ENCODE measurements at regions not wholly inside any gene's neighbourhood (a gene's known extent, or its start where the extent isn't known, plus 50 kb on each side); places are given as distances from the start of the nearest gene placed in this dataset.
"Not testable (repeated sequence)": the region's sequence is repeated elsewhere in the genome, so short reads cannot be mapped to it uniquely, and the experiment has no call there.

GRCh38 chr12:46547421-46548354 lies 175.1 kb upstream of the SLC38A2 start:
- Histone ChIP-seq H3F3A (ENCODE audit: insufficient read depth, low read length) (no peaks in the 10 kb centered on the region), H3K27me3 (ENCODE audit: insufficient read depth, low read length) (0 out of 2 replicates have a peak, but pooled peaks cover 5% of the 10 kb centered on the region), H3K4me3 (ENCODE audit: low read depth, low read length, poor library complexity, severe bottlenecking) (no peak overlapping the region), H4K20me1 (ENCODE audit: insufficient read depth, low read length) (no peaks in the 10 kb centered on the region), H3K9me3 (ENCODE audit: low read length) (no peaks in the 10 kb centered on the region), H3K27ac (ENCODE audit: low read depth, low read length, poor library complexity, severe bottlenecking) (no peak overlapping the region), H2AFZ (ENCODE audit: low read length) (no peak overlapping the region), H3K9me2 (ENCODE audit: low read depth, low read length) (no peaks in the 10 kb centered on the region), H3K79me2 (ENCODE audit: insufficient read depth, low read length) (no peaks in the 10 kb centered on the region), H3K4me2 (ENCODE audit: low read length) (no peak overlapping the region), H3K9ac (ENCODE audit: low read length) (no peak overlapping the region), H3K4me1 (ENCODE audit: insufficient read depth, low read length, severe bottlenecking) (no peaks in the 10 kb centered on the region), H3K36me3 (ENCODE audit: insufficient read depth, low read length) (no peaks in the 10 kb centered on the region)
- no peak for TF ChIP-seq EZH2 (IDR thresholded peaks at IDR 0.05; ENCODE audit: borderline replicate concordance, low read length)
- no peak for TF ChIP-seq CTCF (IDR thresholded peaks at IDR 0.05; ENCODE audit: low read length)

GRCh38 chr12:46546634-46547273 lies 174.2 kb upstream of the SLC38A2 start:
- H3K27me3 ChIP-seq (ENCODE audit: insufficient read depth, low read length) = 0 out of 2 replicates have a peak, but pooled peaks cover 5% of the 10 kb centered on the region
- H3K9me3 ChIP-seq (ENCODE audit: low read length) = no peaks in the 10 kb centered on the region
- H3K36me3 ChIP-seq (ENCODE audit: insufficient read depth, low read length) = no peaks in the 10 kb centered on the region
- no peak overlapping the region for H3K27ac ChIP-seq (ENCODE audit: low read depth, low read length, poor library complexity, severe bottlenecking)
- no peak overlapping the region for H3K9ac ChIP-seq (ENCODE audit: low read length)
- no peaks in the 10 kb centered on the region for H4K20me1 ChIP-seq (ENCODE audit: insufficient read depth, low read length)
- H3K4me2 ChIP-seq (ENCODE audit: low read length) = no peak overlapping the region
- TF ChIP-seq EZH2 (IDR thresholded peaks at IDR 0.05; ENCODE audit: borderline replicate concordance, low read length) = no peak
- no peak for TF ChIP-seq CTCF (IDR thresholded peaks at IDR 0.05; ENCODE audit: low read length)
- H3K79me2 ChIP-seq (ENCODE audit: insufficient read depth, low read length) = no peaks in the 10 kb centered on the region
- no peaks in the 10 kb centered on the region for H3K9me2 ChIP-seq (ENCODE audit: low read depth, low read length)
- no peaks in the 10 kb centered on the region for H3K4me1 ChIP-seq (ENCODE audit: insufficient read depth, low read length, severe bottlenecking)
- H2AFZ ChIP-seq (ENCODE audit: low read length) = no peak overlapping the region
- H3F3A ChIP-seq (ENCODE audit: insufficient read depth, low read length) = no peaks in the 10 kb centered on the region
- H3K4me3 ChIP-seq (ENCODE audit: low read depth, low read length, poor library complexity, severe bottlenecking) = no peak overlapping the region

GRCh38 chr12:46543378-46543795 lies 170.8 kb upstream of the SLC38A2 start:
- not testable (repeated sequence) for H3K9me3 ChIP-seq (ENCODE audit: low read length); H3K27me3 ChIP-seq (ENCODE audit: insufficient read depth, low read length)

More at GRCh38 chr12:46543378-46543795, 170.8 kb upstream of the SLC38A2 start:
- H3K9ac ChIP-seq (ENCODE audit: low read length); H3K27ac ChIP-seq (ENCODE audit: low read depth, low read length, poor library complexity, severe bottlenecking); H3K4me3 ChIP-seq (ENCODE audit: low read depth, low read length, poor library complexity, severe bottlenecking); H3F3A ChIP-seq (ENCODE audit: insufficient read depth, low read length); H3K36me3 ChIP-seq (ENCODE audit: insufficient read depth, low read length); H3K4me1 ChIP-seq (ENCODE audit: insufficient read depth, low read length, severe bottlenecking); H3K4me2 ChIP-seq (ENCODE audit: low read length); H3K9me2 ChIP-seq (ENCODE audit: low read depth, low read length); H3K79me2 ChIP-seq (ENCODE audit: insufficient read depth, low read length); H2AFZ ChIP-seq (ENCODE audit: low read length); H4K20me1 ChIP-seq (ENCODE audit: insufficient read depth, low read length): not testable (repeated sequence)
